ENCODE measurements at regions not wholly inside any gene's neighbourhood (a gene's known extent, or its start where the extent isn't known, plus 50 kb on each side); places are given as distances from the start of the nearest gene placed in this dataset.

GRCh38 chr18:29185801-29186200 lies 1008.9 kb upstream of the CDH2 start:
- ChIA-PET CTCF (ENCODE audit: partially characterized antibody) (no interaction called here), POLR2A (ENCODE audit: partially characterized antibody) (no interaction called here)
- H3K27ac ChIP-seq (ENCODE audit: low read depth, low read length): no peak overlapping the region
- no peak overlapping the region for H2BK15ac ChIP-seq (ENCODE audit: low read length)
- H4K20me1 ChIP-seq (replicated peaks in 1 of 2; ENCODE audit: control insufficient read depth in 1 of 2, insufficient read depth in 2 of 2, low read length in 2 of 2): no peaks in the 10 kb centered on the region
- H3K14ac ChIP-seq (ENCODE audit: insufficient read length): no peak overlapping the region
- no peak overlapping the region for H3K23ac ChIP-seq (ENCODE audit: insufficient read length)
- no peak overlapping the region for H3K56ac ChIP-seq (replicated peaks; ENCODE audit: insufficient read length, low read depth, low read length)
- H3K4me3 ChIP-seq (ENCODE audit: extremely low read depth in 1 of 4, insufficient read depth in 2 of 4, low read depth in 3 of 4, low read length in 4 of 4): no peak overlapping the region
- no peaks in the 10 kb centered on the region for H3K9me3 ChIP-seq (ENCODE audit: insufficient read depth in 2 of 2, low read depth in 1 of 2, low read length in 1 of 2)
- H2BK20ac ChIP-seq (ENCODE audit: low read length): no peak overlapping the region
- no peak overlapping the region for H3K4me2 ChIP-seq (ENCODE audit: insufficient read depth in 1 of 2, low read depth in 2 of 2, low read length in 2 of 2)
- H2BK120ac ChIP-seq (replicated peaks; ENCODE audit: low read depth, low read length): no peak overlapping the region
- no peaks in the 10 kb centered on the region for H3K4me1 ChIP-seq (replicated peaks in 1 of 4; ENCODE audit: control insufficient read depth in 3 of 4, insufficient read depth in 4 of 4, low read length in 3 of 4)
- no peak overlapping the region for H4K8ac ChIP-seq (ENCODE audit: extremely low read depth, insufficient read depth, low read length)
- no peak overlapping the region for H3K18ac ChIP-seq (ENCODE audit: extremely low read depth, low read length)
- no peak overlapping the region for H2BK5ac ChIP-seq (ENCODE audit: low read depth, low read length)
- no peaks in the 10 kb centered on the region for H3K36me3 ChIP-seq (ENCODE audit: control insufficient read depth in 2 of 4, insufficient read depth in 4 of 4, low read length in 3 of 4)
- H2AK5ac ChIP-seq (ENCODE audit: low read depth, low read length): no peak overlapping the region
- no peaks in the 10 kb centered on the region for H3K27me3 ChIP-seq (replicated peaks in 1 of 4; ENCODE audit: control insufficient read depth in 3 of 4, extremely low read depth in 1 of 4, insufficient read depth in 3 of 4, low read length in 3 of 4)
- no peak overlapping the region for H3K4ac ChIP-seq (replicated peaks; ENCODE audit: insufficient read length, low read depth, low read length)
- 84% methylated on average over 1 of the region's 1 CpG; no CpG with 5 or more reads in 1 of the 2 experiments for WGBS, 2 experiments (ENCODE audit: extremely low coverage in 1 of 2, insufficient coverage in 1 of 2, insufficient read length in 1 of 2, insufficient replicate concordance in 2 of 2, low coverage in 1 of 2, low lambda C conversion rate in 2 of 2, missing lambda C conversion rate in 1 of 2)
- no peak overlapping the region for H2BK12ac ChIP-seq (ENCODE audit: low read depth, low read length)
- no peaks in the 10 kb centered on the region for H3K79me2 ChIP-seq (ENCODE audit: control insufficient read depth in 1 of 2, insufficient read depth in 2 of 2, low read length in 2 of 2)
- no peaks in the 10 kb centered on the region for H3K23me2 ChIP-seq (ENCODE audit: low read depth, low read length)
- DNase-seq (ENCODE audit: low read depth in 1 of 2, low spot score in 2 of 2): no peak
- H3K79me1 ChIP-seq (ENCODE audit: low read depth, low read length): no peaks in the 10 kb centered on the region
- FAIRE-seq: no peak
- no peak overlapping the region for H4K91ac ChIP-seq (replicated peaks; ENCODE audit: insufficient read length, low read length)
- no peak overlapping the region for H2AFZ ChIP-seq (ENCODE audit: low read length)
- no peak overlapping the region for H3K9ac ChIP-seq (replicated peaks in 1 of 4; ENCODE audit: extremely low read depth in 1 of 4, low read depth in 3 of 4, low read length in 3 of 4)
- TF ChIP-seq CTBP2 (IDR thresholded peaks at IDR 0.05; ENCODE audit: borderline replicate concordance, insufficient read depth, insufficient read length, low read length): no peak
- TF ChIP-seq KDM1A (IDR thresholded peaks at IDR 0.05; ENCODE audit: borderline replicate concordance, low read length): no peak
- no peak for TF ChIP-seq CBX5 (IDR thresholded peaks at IDR 0.05; ENCODE audit: low read depth, low read length)
- TF ChIP-seq, protein P1, sequence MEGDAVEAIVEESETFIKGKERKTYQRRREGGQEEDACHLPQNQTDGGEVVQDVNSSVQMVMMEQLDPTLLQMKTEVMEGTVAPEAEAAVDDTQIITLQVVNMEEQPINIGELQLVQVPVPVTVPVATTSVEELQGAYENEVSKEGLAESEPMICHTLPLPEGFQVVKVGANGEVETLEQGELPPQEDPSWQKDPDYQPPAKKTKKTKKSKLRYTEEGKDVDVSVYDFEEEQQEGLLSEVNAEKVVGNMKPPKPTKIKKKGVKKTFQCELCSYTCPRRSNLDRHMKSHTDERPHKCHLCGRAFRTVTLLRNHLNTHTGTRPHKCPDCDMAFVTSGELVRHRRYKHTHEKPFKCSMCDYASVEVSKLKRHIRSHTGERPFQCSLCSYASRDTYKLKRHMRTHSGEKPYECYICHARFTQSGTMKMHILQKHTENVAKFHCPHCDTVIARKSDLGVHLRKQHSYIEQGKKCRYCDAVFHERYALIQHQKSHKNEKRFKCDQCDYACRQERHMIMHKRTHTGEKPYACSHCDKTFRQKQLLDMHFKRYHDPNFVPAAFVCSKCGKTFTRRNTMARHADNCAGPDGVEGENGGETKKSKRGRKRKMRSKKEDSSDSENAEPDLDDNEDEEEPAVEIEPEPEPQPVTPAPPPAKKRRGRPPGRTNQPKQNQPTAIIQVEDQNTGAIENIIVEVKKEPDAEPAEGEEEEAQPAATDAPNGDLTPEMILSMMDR (IDR thresholded peaks at IDR 0.05; ENCODE audit: control extremely low read depth in 1 of 3, insufficient read depth in 1 of 3, low read depth in 1 of 3, low read length in 3 of 3): no peak
- TF ChIP-seq, protein P2, sequence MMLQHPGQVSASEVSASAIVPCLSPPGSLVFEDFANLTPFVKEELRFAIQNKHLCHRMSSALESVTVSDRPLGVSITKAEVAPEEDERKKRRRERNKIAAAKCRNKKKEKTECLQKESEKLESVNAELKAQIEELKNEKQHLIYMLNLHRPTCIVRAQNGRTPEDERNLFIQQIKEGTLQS (IDR thresholded peaks at IDR 0.05; ENCODE audit: insufficient read depth, low read depth, low read length): no peak
- no peak for TF ChIP-seq BACH1 (IDR thresholded peaks at IDR 0.05; ENCODE audit: low read length)
- TF ChIP-seq BRCA1 (IDR thresholded peaks at IDR 0.05; ENCODE audit: low read depth, low read length): no peak
- no peak for TF ChIP-seq ZNF274 (IDR thresholded peaks at IDR 0.05; ENCODE audit: borderline replicate concordance, extremely low read depth, low read length)
- no peak overlapping the region for H4K5ac ChIP-seq (ENCODE audit: insufficient read length, low read depth, low read length)
